Keratinocyte (primary cell): ENCODE measurements at regions not wholly inside any gene's neighbourhood (a gene's known extent, or its start where the extent isn't known, plus 50 kb on each side); places are given as distances from the start of the nearest gene placed in this dataset.

ENCODE experiments used
- DNase-seq: peaks from one replicate; pipeline ENCODE4 v3.0.0-alpha.2; 2011; ENCODE audit warnings: low read depth, missing footprints, low spot score
- FAIRE-seq: peaks from 2 replicates; lab custom pipeline; 2011; peaks lifted over from hg19 to GRCh38; lab: Jason Lieb, UNC
- H2AFZ ChIP-seq: 2 replicates; pipeline ENCODE4 v1.6.0; 2012; ENCODE audit warnings: low read length, control low read depth, inconsistent platforms; ENCODE audit not compliant: control insufficient read depth
- H3K27ac ChIP-seq: 2 replicates; pipeline ENCODE4 v1.5.1; 2011; ENCODE audit warnings: low read length; ENCODE audit not compliant: control insufficient read depth, insufficient read depth
- H3K27me3 ChIP-seq: 3 replicates; pipeline ENCODE4 v1.6.0; 2011; ENCODE audit warnings: low read length; ENCODE audit not compliant: control insufficient read depth, insufficient read depth; ENCODE audit errors: extremely low read depth
- H3K36me3 ChIP-seq, 2 experiments: 2 replicates in 1 of 2; 3 replicates in 1 of 2; pipeline ENCODE4 v1.5.1; 2011; ENCODE audit warnings: low read length in 2 of 2, mild to moderate bottlenecking in 1 of 2; ENCODE audit not compliant: control insufficient read depth in 2 of 2, insufficient read depth in 2 of 2; ENCODE audit errors: extremely low read depth in 1 of 2
- H3K4me1 ChIP-seq: 3 replicates; pipeline ENCODE4 v1.5.1; 2011; ENCODE audit warnings: low read length; ENCODE audit not compliant: control insufficient read depth, insufficient read depth; ENCODE audit errors: extremely low read depth
- H3K4me2 ChIP-seq: 3 replicates; pipeline ENCODE4 v1.6.0; 2011; ENCODE audit warnings: low read depth, low read length; ENCODE audit not compliant: control insufficient read depth, insufficient read depth; ENCODE audit errors: extremely low read depth
- H3K4me3 ChIP-seq, 3 experiments: fragments of 200-600 bp in 1 of 3; sonication (generic) in 1 of 3; 2 replicates in 2 of 3; 3 replicates in 1 of 3; pipeline ENCODE4 v1.5.1; 2011 to 2016; ENCODE audit warnings: low read length in 3 of 3, mild to moderate bottlenecking in 3 of 3, control low read depth in 2 of 3, inconsistent platforms in 1 of 3, low read depth in 1 of 3, mixed read lengths in 1 of 3, mixed run types in 1 of 3, moderate library complexity in 1 of 3; ENCODE audit not compliant: control insufficient read depth in 2 of 3, insufficient read depth in 2 of 3; ENCODE audit errors: extremely low read depth in 1 of 3
- H3K79me2 ChIP-seq: 2 replicates; pipeline ENCODE4 v1.6.0; 2012; ENCODE audit warnings: low read length; ENCODE audit not compliant: control insufficient read depth, insufficient read depth
- H3K9ac ChIP-seq: 3 replicates; pipeline ENCODE4 v1.6.0; 2011; ENCODE audit warnings: low read length; ENCODE audit not compliant: control insufficient read depth, insufficient read depth; ENCODE audit errors: extremely low read depth
- H3K9me1 ChIP-seq: 3 replicates; pipeline ENCODE4 v1.6.0; 2011; ENCODE audit warnings: low read length; ENCODE audit not compliant: control insufficient read depth, insufficient read depth; ENCODE audit errors: extremely low read depth
- H3K9me3 ChIP-seq: 2 replicates; pipeline ENCODE4 v1.5.1; 2012; ENCODE audit warnings: low read depth, low read length; ENCODE audit not compliant: control insufficient read depth
- H4K20me1 ChIP-seq: 3 replicates; pipeline ENCODE4 v1.6.0; 2011; ENCODE audit warnings: low read length; ENCODE audit not compliant: control insufficient read depth, insufficient read depth; ENCODE audit errors: extremely low read depth
- EZH2 ChIP-seq: IDR thresholded peaks from one replicate; pipeline ENCODE4 v1.6.1; 2012; ENCODE audit warnings: inconsistent platforms, mild to moderate bottlenecking, low read length, moderate library complexity
- dilution Hi-C: fragments of 300-500 bp; cut with MboI; formaldehyde crosslinking; loops from one replicate; pipeline ENCODE4 v1.7.0; 2020; ENCODE audit warnings: low sequenced_read_pairs; ENCODE audit not compliant: extremely low pct_ligation_motif_present
- TF ChIP-seq, protein P1 (sequence below), 3 experiments: IDR thresholded peaks in 1 of 3; conservative IDR thresholded peaks in 1 of 3; optimal IDR thresholded peaks in 1 of 3; 2 replicates in 2 of 3; 3 replicates in 1 of 3; pipeline versions ENCODE3 to v1.5.1; 2011; ENCODE audit warnings: low read length in 3 of 3, mild to moderate bottlenecking in 3 of 3, moderate library complexity in 2 of 3, control low read depth in 1 of 3, inconsistent platforms in 1 of 3; ENCODE audit not compliant: insufficient read depth in 2 of 3; ENCODE audit errors: extremely low read depth in 1 of 3

DNA sequence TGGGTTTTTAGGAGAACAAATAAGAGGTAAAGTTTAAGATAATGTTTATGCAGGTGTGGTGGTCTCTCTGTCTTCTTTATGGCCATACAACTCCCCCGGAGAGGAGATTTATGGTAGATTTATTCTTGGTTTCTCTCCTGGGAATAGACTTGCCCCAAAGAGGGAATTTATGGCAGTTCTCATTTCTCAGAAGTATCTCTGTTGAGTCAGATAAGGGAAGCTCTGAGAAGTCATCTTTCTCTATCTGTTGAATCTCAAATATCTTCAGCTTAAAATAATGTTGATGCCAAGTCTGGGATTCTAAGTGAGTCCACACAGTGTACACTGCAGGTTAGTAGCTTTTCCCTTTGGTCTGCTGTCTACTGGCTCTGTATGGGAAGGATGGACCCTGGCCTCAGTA, 276.4 kb upstream of the PLET1 start:
- peaks cover 19% of the 10 kb centered on the region for H3K4me1 ChIP-seq
- FAIRE-seq (no peak), DNase-seq (no peak)
- H3K9me1 ChIP-seq: no peaks in the 10 kb centered on the region
- H3K27me3 ChIP-seq: peaks cover 4% of the 10 kb centered on the region
- no peaks in the 10 kb centered on the region for H3K79me2 ChIP-seq
- H3K9ac ChIP-seq: no peak overlapping the region
- H3K4me2 ChIP-seq: no peak overlapping the region
- no peak for TF ChIP-seq EZH2
- TF ChIP-seq, protein P1, sequence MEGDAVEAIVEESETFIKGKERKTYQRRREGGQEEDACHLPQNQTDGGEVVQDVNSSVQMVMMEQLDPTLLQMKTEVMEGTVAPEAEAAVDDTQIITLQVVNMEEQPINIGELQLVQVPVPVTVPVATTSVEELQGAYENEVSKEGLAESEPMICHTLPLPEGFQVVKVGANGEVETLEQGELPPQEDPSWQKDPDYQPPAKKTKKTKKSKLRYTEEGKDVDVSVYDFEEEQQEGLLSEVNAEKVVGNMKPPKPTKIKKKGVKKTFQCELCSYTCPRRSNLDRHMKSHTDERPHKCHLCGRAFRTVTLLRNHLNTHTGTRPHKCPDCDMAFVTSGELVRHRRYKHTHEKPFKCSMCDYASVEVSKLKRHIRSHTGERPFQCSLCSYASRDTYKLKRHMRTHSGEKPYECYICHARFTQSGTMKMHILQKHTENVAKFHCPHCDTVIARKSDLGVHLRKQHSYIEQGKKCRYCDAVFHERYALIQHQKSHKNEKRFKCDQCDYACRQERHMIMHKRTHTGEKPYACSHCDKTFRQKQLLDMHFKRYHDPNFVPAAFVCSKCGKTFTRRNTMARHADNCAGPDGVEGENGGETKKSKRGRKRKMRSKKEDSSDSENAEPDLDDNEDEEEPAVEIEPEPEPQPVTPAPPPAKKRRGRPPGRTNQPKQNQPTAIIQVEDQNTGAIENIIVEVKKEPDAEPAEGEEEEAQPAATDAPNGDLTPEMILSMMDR (optimal IDR thresholded peaks at IDR 0.05 in 1 of 3, IDR thresholded peaks at IDR 0.05 in 1 of 3, conservative IDR thresholded peaks at IDR 0.05 in 1 of 3; ENCODE audit: extremely low read depth in 1 of 3, insufficient read depth in 2 of 3, low read length in 3 of 3): no peak
- no peaks in the 10 kb centered on the region for H3K9me3 ChIP-seq
- H3K27ac ChIP-seq: no peak overlapping the region
- dilution Hi-C loops: no loop called here
- no peaks in the 10 kb centered on the region for H3K36me3 ChIP-seq
- H4K20me1 ChIP-seq: no peaks in the 10 kb centered on the region
- H2AFZ ChIP-seq: no peak overlapping the region
- H3K4me3 ChIP-seq: no peak overlapping the region

DNA sequence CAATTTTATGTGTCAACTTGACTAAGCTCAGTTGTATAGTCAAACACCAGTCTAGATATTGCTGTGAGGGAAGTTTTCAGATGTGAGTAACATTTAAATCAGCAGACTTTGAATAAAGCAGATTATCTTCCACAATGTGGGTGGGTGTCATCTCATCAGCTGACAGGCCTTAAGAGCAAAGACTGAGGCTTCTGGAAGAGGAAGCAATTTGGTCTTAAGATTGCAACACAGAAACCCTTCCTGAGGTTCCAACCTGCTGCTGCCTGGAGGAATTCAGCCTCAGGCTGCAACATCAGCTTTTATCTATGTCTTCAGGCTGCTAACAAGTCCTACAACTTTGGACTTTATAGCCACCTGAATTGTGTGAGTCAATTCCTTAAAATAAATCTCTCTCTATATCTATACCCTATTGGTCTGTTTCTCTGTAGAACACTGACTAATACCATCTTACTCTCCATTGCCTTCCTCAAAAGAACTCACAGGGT, 277.2 kb upstream of the PLET1 start:
- H3K9ac ChIP-seq: no peak overlapping the region
- TF ChIP-seq EZH2: no peak
- TF ChIP-seq, protein P1 (optimal IDR thresholded peaks at IDR 0.05 in 1 of 3, IDR thresholded peaks at IDR 0.05 in 1 of 3, conservative IDR thresholded peaks at IDR 0.05 in 1 of 3; ENCODE audit: extremely low read depth in 1 of 3, insufficient read depth in 2 of 3, low read length in 3 of 3): no peak
- H3K9me1 ChIP-seq: no peaks in the 10 kb centered on the region
- FAIRE-seq (peak; percentile 75), DNase-seq (peak; percentile 82)
- H3K27ac ChIP-seq: no peak overlapping the region
- H3K27me3 ChIP-seq: peaks cover 4% of the 10 kb centered on the region
- H3K9me3 ChIP-seq: no peaks in the 10 kb centered on the region
- H3K4me1 ChIP-seq: peaks cover 19% of the 10 kb centered on the region
- peak overlapping the region; percentile 40 for H3K4me2 ChIP-seq
- H3K36me3 ChIP-seq: no peaks in the 10 kb centered on the region
- no peak overlapping the region for H3K4me3 ChIP-seq
- H2AFZ ChIP-seq: no peak overlapping the region
- no peaks in the 10 kb centered on the region for H3K79me2 ChIP-seq
- no peaks in the 10 kb centered on the region for H4K20me1 ChIP-seq
- dilution Hi-C loops: no loop called here
